CD14-positive monocyte (primary cell): ENCODE measurements at regions not wholly inside any gene's neighbourhood (a gene's known extent, or its start where the extent isn't known, plus 50 kb on each side); places are given as distances from the start of the nearest gene placed in this dataset.

Experiments
- DNase-seq, 3 donors: peaks; one replicate each; pipeline ENCODE4 v3.0.0-alpha.2; 2011 to 2022
- H2AFZ ChIP-seq: 2 replicates; pipeline ENCODE4 v1.6.0; 2012; ENCODE audit warnings: mild to moderate bottlenecking, low read depth, low read length, inconsistent platforms; ENCODE audit not compliant: insufficient read depth, poor library complexity, severe bottlenecking
- H3K27ac ChIP-seq, 2 donors: 1 replicate in 1 of 2; 2 replicates in 1 of 2; pipeline ENCODE4 v1.5.1; 2012 to 2013; ENCODE audit warnings: low read length in 2 of 2, control low read depth in 1 of 2, inconsistent platforms in 1 of 2, low read depth in 1 of 2, mild to moderate bottlenecking in 1 of 2
- H3K27me3 ChIP-seq, 2 donors: one replicate each; pipeline versions ENCODE4 v1.6.0 to v1.6.1; 2011 to 2013; ENCODE audit warnings: low read length in 2 of 2; ENCODE audit not compliant: control insufficient read depth in 2 of 2, insufficient read depth in 2 of 2
- H3K36me3 ChIP-seq, 2 donors: replicated peaks in 1 of 2; 1 replicate in 1 of 2; 2 replicates in 1 of 2; pipeline versions ENCODE4 v1.5.1 to v1.6.1; 2012 to 2013; ENCODE audit warnings: low read length in 2 of 2, control low read depth in 1 of 2, inconsistent platforms in 1 of 2, mild to moderate bottlenecking in 1 of 2; ENCODE audit not compliant: insufficient read depth in 2 of 2, control insufficient read depth in 1 of 2
- H3K4me1 ChIP-seq, 2 donors: 1 replicate in 1 of 2; 2 replicates in 1 of 2; pipeline versions ENCODE4 v1.5.1 to v1.6.1; 2012 to 2013; ENCODE audit warnings: low read length in 2 of 2, control low read depth in 1 of 2, inconsistent platforms in 1 of 2, mild to moderate bottlenecking in 1 of 2, moderate library complexity in 1 of 2; ENCODE audit not compliant: insufficient read depth in 2 of 2, control insufficient read depth in 1 of 2
- H3K4me2 ChIP-seq: replicated peaks from 2 replicates; pipeline ENCODE3; 2012; ENCODE audit warnings: low read length, moderate library complexity, mild to moderate bottlenecking; ENCODE audit not compliant: poor library complexity, severe bottlenecking; ENCODE audit errors: extremely low read depth
- H3K4me3 ChIP-seq, 3 experiments: fragments of 200-600 bp in 1 of 3; sonication (generic) in 1 of 3; replicated peaks in 1 of 3; 1 replicate in 2 of 3; 2 replicates in 1 of 3; pipeline ENCODE4 v1.5.1; 2011 to 2013; ENCODE audit warnings: low read length in 3 of 3, mild to moderate bottlenecking in 3 of 3, control low read depth in 2 of 3, low read depth in 2 of 3, inconsistent platforms in 1 of 3, moderate library complexity in 1 of 3
- H3K79me2 ChIP-seq: 2 replicates; pipeline ENCODE4 v1.6.0; 2012; ENCODE audit warnings: mild to moderate bottlenecking, control low read depth, inconsistent platforms, low read length, moderate library complexity; ENCODE audit not compliant: insufficient read depth
- H3K9ac ChIP-seq: 2 replicates; pipeline ENCODE4 v1.6.0; 2017; ENCODE audit warnings: low read length, mild to moderate bottlenecking; ENCODE audit not compliant: insufficient read depth, poor library complexity, severe bottlenecking
- H3K9me3 ChIP-seq, 2 donors: replicated peaks in 1 of 2; 1 replicate in 1 of 2; 2 replicates in 1 of 2; pipeline versions ENCODE4 v1.5.1 to v1.6.1; 2012 to 2013; ENCODE audit warnings: low read length in 2 of 2, control low read depth in 1 of 2; ENCODE audit not compliant: control insufficient read depth in 1 of 2, insufficient read depth in 1 of 2
- H4K20me1 ChIP-seq: 2 replicates; pipeline ENCODE4 v1.6.0; 2012; ENCODE audit warnings: mild to moderate bottlenecking, low read length, control low read depth, moderate library complexity; ENCODE audit not compliant: insufficient read depth
- H3K27ac Mint-ChIP-seq, 7 donors: one replicate each; pipeline ENCODE4 v1.8.0; 2020; ENCODE audit warnings: mild to moderate bottlenecking in 7 of 7, mixed read lengths in 7 of 7, moderate library complexity in 6 of 7, inconsistent platforms in 2 of 7
- H3K27me3 Mint-ChIP-seq, 3 donors: one replicate each; pipeline ENCODE4 v1.8.0; 2021 to 2022; ENCODE audit warnings: low read depth in 3 of 3, mild to moderate bottlenecking in 3 of 3, mixed read lengths in 3 of 3, moderate library complexity in 3 of 3, inconsistent platforms in 1 of 3
- H3K36me3 Mint-ChIP-seq, 2 donors: one replicate each; pipeline ENCODE4 v1.8.0; 2020; ENCODE audit warnings: mixed read lengths in 2 of 2, inconsistent platforms in 1 of 2, mild to moderate bottlenecking in 1 of 2
- H3K4me1 Mint-ChIP-seq: one replicate; pipeline ENCODE4 v1.8.0; 2020; ENCODE audit warnings: mild to moderate bottlenecking, mixed read lengths
- H3K4me3 Mint-ChIP-seq, 2 donors: one replicate each; pipeline ENCODE4 v1.8.0; 2020; ENCODE audit warnings: mild to moderate bottlenecking in 2 of 2, mixed read lengths in 2 of 2, moderate library complexity in 1 of 2
- H3K9me3 Mint-ChIP-seq, 7 donors: one replicate each; pipeline ENCODE4 v1.8.0; 2020 to 2022; ENCODE audit warnings: mixed read lengths in 7 of 7, mild to moderate bottlenecking in 6 of 7, moderate library complexity in 6 of 7, inconsistent platforms in 2 of 7
- WGBS: methylation state at CpG from one replicate; pipeline ENCODE4 v1.1.5; 2013; ENCODE audit warnings: missing lambda C conversion rate; ENCODE audit not compliant: insufficient coverage; 5-methylcytosine and 5-hydroxymethylcytosine counted together
- intact Hi-C, 2 donors: fragments of 100-400 bp; cut with micrococcal nuclease; formaldehyde crosslinking; loops; one replicate each; pipeline versions ENCODE4 v1.15.0 to v1.15.1; 2023
- TF ChIP-seq, protein P1 (sequence below): fragments of 200-600 bp; IDR thresholded peaks from one replicate; pipeline ENCODE4 v1.8.0; 2022; ENCODE audit warnings: antibody characterized with exemption, mild to moderate bottlenecking

DNA sequence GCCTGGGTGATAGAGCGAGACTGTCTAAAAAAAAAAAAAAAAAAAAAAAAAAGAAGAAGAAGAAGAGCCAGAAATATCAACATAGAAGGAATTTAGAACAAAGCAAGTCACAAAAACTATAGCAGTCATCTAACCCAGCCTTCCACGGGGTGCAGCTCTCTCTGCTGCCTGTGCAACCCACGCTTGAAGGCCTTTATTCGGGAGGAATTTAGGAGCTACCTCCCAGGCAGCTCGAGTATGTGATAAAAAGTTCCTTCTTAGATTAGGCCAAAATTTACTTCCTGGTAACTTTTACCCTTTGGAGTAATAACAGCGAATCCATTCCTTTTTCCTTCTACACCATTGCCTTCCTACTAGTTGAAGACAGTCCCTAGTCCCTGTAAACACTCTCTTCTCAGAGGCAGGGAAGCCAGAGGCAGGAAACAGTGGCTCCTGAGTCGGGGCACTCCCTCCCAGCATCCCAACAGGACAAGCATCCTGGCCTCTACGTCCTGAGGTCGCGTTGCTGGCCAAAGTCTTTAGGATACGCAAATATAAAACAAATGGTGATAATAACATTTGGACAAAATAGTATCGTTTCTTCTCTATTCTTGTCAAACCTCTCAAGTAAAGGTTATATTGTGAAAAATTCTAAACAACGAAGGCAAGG lies 109.3 kb upstream of the KMT2C start:
- Histone ChIP-seq H3K27me3 (no peaks in the 10 kb centered on the region), H3K9ac (no peak overlapping the region), H3K27ac (no peak overlapping the region), H2AFZ (peak overlapping the region; percentile 11), H4K20me1 (no peaks in the 10 kb centered on the region), H3K4me1 (no peaks in the 10 kb centered on the region), H3K9me3 (no peaks in the 10 kb centered on the region), H3K4me2 (no peak overlapping the region), H3K4me3 (no peak overlapping the region), H3K36me3 (no peaks in the 10 kb centered on the region), H3K79me2 (no peaks in the 10 kb centered on the region)
- Mint-ChIP-seq H3K27me3 (peaks cover 2 to 8% (median 3%) of the 10 kb centered on the region in 3 donors), H3K27ac (peak overlapping the region in 1 of 7 donors; percentile 8), H3K4me1 (no peaks in the 10 kb centered on the region), H3K9me3 (peaks cover 2 to 9% (median 4%) of the 10 kb centered on the region in 7 donors), H3K36me3 (no peaks in the 10 kb centered on the region), H3K4me3 (no peak overlapping the region)
- intact Hi-C loops, result no loop called here
- WGBS, result 100% methylated on average over 2 of the region's 13 CpGs
- no peak for DNase-seq
- TF ChIP-seq, protein P1, sequence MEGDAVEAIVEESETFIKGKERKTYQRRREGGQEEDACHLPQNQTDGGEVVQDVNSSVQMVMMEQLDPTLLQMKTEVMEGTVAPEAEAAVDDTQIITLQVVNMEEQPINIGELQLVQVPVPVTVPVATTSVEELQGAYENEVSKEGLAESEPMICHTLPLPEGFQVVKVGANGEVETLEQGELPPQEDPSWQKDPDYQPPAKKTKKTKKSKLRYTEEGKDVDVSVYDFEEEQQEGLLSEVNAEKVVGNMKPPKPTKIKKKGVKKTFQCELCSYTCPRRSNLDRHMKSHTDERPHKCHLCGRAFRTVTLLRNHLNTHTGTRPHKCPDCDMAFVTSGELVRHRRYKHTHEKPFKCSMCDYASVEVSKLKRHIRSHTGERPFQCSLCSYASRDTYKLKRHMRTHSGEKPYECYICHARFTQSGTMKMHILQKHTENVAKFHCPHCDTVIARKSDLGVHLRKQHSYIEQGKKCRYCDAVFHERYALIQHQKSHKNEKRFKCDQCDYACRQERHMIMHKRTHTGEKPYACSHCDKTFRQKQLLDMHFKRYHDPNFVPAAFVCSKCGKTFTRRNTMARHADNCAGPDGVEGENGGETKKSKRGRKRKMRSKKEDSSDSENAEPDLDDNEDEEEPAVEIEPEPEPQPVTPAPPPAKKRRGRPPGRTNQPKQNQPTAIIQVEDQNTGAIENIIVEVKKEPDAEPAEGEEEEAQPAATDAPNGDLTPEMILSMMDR, result no peak

DNA sequence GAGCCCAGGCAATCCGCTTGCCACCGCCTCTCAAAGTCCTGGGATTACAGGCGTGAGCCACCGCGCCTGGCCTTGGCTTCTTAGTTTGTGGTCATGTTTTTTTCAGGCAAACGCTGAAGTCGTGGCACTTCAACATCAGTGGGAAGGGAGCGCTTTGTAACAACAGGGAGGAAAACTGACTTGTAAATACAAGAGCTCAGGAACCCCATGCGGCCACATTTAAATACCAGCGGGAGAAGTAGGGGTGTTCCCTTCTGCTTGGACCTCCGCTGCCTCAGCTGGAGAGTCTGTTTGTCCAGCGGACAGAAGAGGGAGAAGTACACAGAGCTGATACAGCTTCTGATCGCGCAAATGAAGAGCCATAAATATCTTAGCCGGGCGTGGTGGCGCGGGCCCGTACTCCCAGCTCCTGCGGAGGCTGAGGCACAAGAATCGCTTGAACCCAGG lies 108.7 kb upstream of the KMT2C start:
- TF ChIP-seq, protein P1, result no peak
- WGBS, result 92% methylated on average over 20 of the region's 21 CpGs
- intact Hi-C loops, result no loop called here
- no peaks in the 10 kb centered on the region for H3K79me2 ChIP-seq
- no peak for DNase-seq
- H3K4me3 Mint-ChIP-seq, result no peak overlapping the region
- peak overlapping the region; percentile 11 for H2AFZ ChIP-seq
- no peaks in the 10 kb centered on the region for H3K4me1 Mint-ChIP-seq
- H3K27ac Mint-ChIP-seq, result no peak overlapping the region
- H3K9ac ChIP-seq, result no peak overlapping the region
- no peaks in the 10 kb centered on the region for H3K36me3 ChIP-seq
- H3K4me2 ChIP-seq, result no peak overlapping the region
- no peak overlapping the region for H3K27ac ChIP-seq
- no peak overlapping the region for H3K4me3 ChIP-seq
- H3K9me3 Mint-ChIP-seq, result peaks cover 2 to 9% (median 5%) of the 10 kb centered on the region in 7 donors
- H3K36me3 Mint-ChIP-seq, result no peaks in the 10 kb centered on the region
- peaks cover 2 to 8% (median 3%) of the 10 kb centered on the region in 3 donors for H3K27me3 Mint-ChIP-seq
- no peaks in the 10 kb centered on the region for H3K27me3 ChIP-seq
- H3K4me1 ChIP-seq, result no peaks in the 10 kb centered on the region
- no peaks in the 10 kb centered on the region for H4K20me1 ChIP-seq
- H3K9me3 ChIP-seq, result no peaks in the 10 kb centered on the region
